ENCODE measurements at regions not wholly inside any gene's neighbourhood (a gene's known extent, or its start where the extent isn't known, plus 50 kb on each side); places are given as distances from the start of the nearest gene placed in this dataset.

GRCh38 chr6:147735924-147736323 is 227.4 kb downstream of the SAMD5 start:
- no peak overlapping the region for H3K4me3 Mint-ChIP-seq
- Histone ChIP-seq H3K4me3 (replicated peaks in 1 of 3; ENCODE audit: low read depth in 2 of 3, low read length in 3 of 3) (no peak overlapping the region), H3K27ac (ENCODE audit: low read depth in 1 of 2, low read length in 2 of 2) (no peak overlapping the region), H3K79me2 (ENCODE audit: insufficient read depth, low read length) (no peaks in the 10 kb centered on the region), H3K27me3 (ENCODE audit: control insufficient read depth in 2 of 2, insufficient read depth in 2 of 2, low read length in 2 of 2) (no peaks in the 10 kb centered on the region), H3K9ac (ENCODE audit: insufficient read depth, low read length, poor library complexity, severe bottlenecking) (no peak overlapping the region), H3K4me2 (replicated peaks; ENCODE audit: extremely low read depth, low read length, poor library complexity, severe bottlenecking) (no peak overlapping the region), H4K20me1 (ENCODE audit: insufficient read depth, low read length) (no peaks in the 10 kb centered on the region), H3K9me3 (replicated peaks in 1 of 2; ENCODE audit: control insufficient read depth in 1 of 2, insufficient read depth in 1 of 2, low read length in 2 of 2) (no peaks in the 10 kb centered on the region), H3K36me3 (replicated peaks in 1 of 2; ENCODE audit: control insufficient read depth in 1 of 2, insufficient read depth in 2 of 2, low read length in 2 of 2) (no peaks in the 10 kb centered on the region), H2AFZ (ENCODE audit: insufficient read depth, low read depth, low read length, poor library complexity, severe bottlenecking) (no peak overlapping the region), H3K4me1 (ENCODE audit: control insufficient read depth in 1 of 2, insufficient read depth in 2 of 2, low read length in 2 of 2) (no peaks in the 10 kb centered on the region)
- no peak overlapping the region for H3K27ac Mint-ChIP-seq
- 57% methylated on average over 1 of the region's 3 CpGs for WGBS (ENCODE audit: insufficient coverage)
- TF ChIP-seq CTCF (IDR thresholded peaks at IDR 0.05): no peak
- peaks cover 0 to 4% (median 2%) of the 10 kb centered on the region in 3 donors for H3K27me3 Mint-ChIP-seq (ENCODE audit: low read depth in 3 of 3)
- no peaks in the 10 kb centered on the region for H3K36me3 Mint-ChIP-seq
- no peak for DNase-seq
- H3K9me3 Mint-ChIP-seq: no peaks in the 10 kb centered on the region
- H3K4me1 Mint-ChIP-seq: no peaks in the 10 kb centered on the region
- intact Hi-C loops (cut with micrococcal nuclease): no loop called here

- Histone ChIP-seq H3K4me3 (replicated peaks in 1 of 3; ENCODE audit: low read depth in 2 of 3, low read length in 3 of 3) (no peak overlapping the region), H3K27ac (ENCODE audit: low read depth in 1 of 2, low read length in 2 of 2) (no peak overlapping the region), H3K36me3 (replicated peaks in 1 of 2; ENCODE audit: control insufficient read depth in 1 of 2, insufficient read depth in 2 of 2, low read length in 2 of 2) (no peaks in the 10 kb centered on the region), H3K9me3 (replicated peaks in 1 of 2; ENCODE audit: control insufficient read depth in 1 of 2, insufficient read depth in 1 of 2, low read length in 2 of 2) (no peaks in the 10 kb centered on the region), H2AFZ (ENCODE audit: insufficient read depth, low read depth, low read length, poor library complexity, severe bottlenecking) (no peak overlapping the region), H3K4me2 (replicated peaks; ENCODE audit: extremely low read depth, low read length, poor library complexity, severe bottlenecking) (no peak overlapping the region), H3K4me1 (ENCODE audit: control insufficient read depth in 1 of 2, insufficient read depth in 2 of 2, low read length in 2 of 2) (no peaks in the 10 kb centered on the region), H3K79me2 (ENCODE audit: insufficient read depth, low read length) (no peaks in the 10 kb centered on the region), H3K9ac (ENCODE audit: insufficient read depth, low read length, poor library complexity, severe bottlenecking) (no peak overlapping the region), H3K27me3 (ENCODE audit: control insufficient read depth in 2 of 2, insufficient read depth in 2 of 2, low read length in 2 of 2) (no peaks in the 10 kb centered on the region), H4K20me1 (ENCODE audit: insufficient read depth, low read length) (no peaks in the 10 kb centered on the region)
- intact Hi-C loops (cut with micrococcal nuclease): no loop called here
- Mint-ChIP-seq H3K27me3 (ENCODE audit: low read depth in 3 of 3) (peaks cover 0 to 4% (median 2%) of the 10 kb centered on the region in 3 donors), H3K9me3 (no peaks in the 10 kb centered on the region), H3K36me3 (no peaks in the 10 kb centered on the region), H3K4me1 (no peaks in the 10 kb centered on the region), H3K4me3 (no peak overlapping the region), H3K27ac (no peak overlapping the region)
- DNase-seq: no peak
- TF ChIP-seq CTCF (IDR thresholded peaks at IDR 0.05): no peak
- no CpG with 5 or more reads among the region's 5 CpGs for WGBS (ENCODE audit: insufficient coverage)
These were observed 228.6 kb downstream of the SAMD5 start for GRCh38 chr6:147737115-147737514.
